ENCODE measurements at regions not wholly inside any gene's neighbourhood (a gene's known extent, or its start where the extent isn't known, plus 50 kb on each side); places are given as distances from the start of the nearest gene placed in this dataset.

DNA sequence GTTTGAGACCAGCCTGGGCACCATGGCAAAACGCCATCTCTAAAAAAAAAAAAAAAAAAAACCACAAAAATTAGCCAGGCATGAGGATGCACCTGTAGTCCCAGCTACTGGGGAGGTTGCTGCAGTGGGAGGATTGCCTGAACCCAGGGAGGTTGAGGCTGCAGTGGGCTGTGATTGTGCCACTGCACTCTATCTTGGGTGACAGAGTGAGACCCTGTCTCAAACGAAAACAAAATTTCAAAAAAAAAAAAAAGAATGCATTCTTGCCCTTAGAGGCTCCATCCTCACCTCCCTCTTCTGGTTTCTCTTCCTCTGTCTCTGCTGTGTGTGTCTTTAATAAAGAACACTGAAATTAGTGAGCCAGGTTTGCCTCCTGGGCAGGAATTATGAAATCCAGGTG, 107.8 kb downstream of the VCPKMT start:
- H2AFZ ChIP-seq = no peak overlapping the region

GRCh38 chr14:50008974-50009373, 107.4 kb downstream of the VCPKMT start:
- Histone ChIP-seq H3K27me3 (no peaks in the 10 kb centered on the region), H3K4me3 (no peak overlapping the region), H3K9me3 (ENCODE audit: low read depth) (no peaks in the 10 kb centered on the region), H3K27ac (peak overlapping the region; percentile 8), H3K4me1 (ENCODE audit: insufficient read depth) (peaks cover 9% of the 10 kb centered on the region), H3K4me2 (no peak overlapping the region), H3K79me2 (no peaks in the 10 kb centered on the region), H2AFZ (no peak overlapping the region), H4K20me1 (ENCODE audit: insufficient read depth, poor library complexity, severe bottlenecking) (no peaks in the 10 kb centered on the region), H3K36me3 (replicated peaks; ENCODE audit: insufficient read depth, low read depth) (no peaks in the 10 kb centered on the region), H3K9me2 (replicated peaks; ENCODE audit: insufficient read depth) (no peaks in the 10 kb centered on the region)
- 88% methylated on average over 8 of the region's 8 CpGs for WGBS (ENCODE audit: low lambda C conversion rate, missing lambda C conversion rate)
- TF ChIP-seq EZH2phosphoT487 (IDR thresholded peaks at IDR 0.05; ENCODE audit: low read depth, severe bottlenecking, unreplicated experiment) (no peak), EZH2 (IDR thresholded peaks at IDR 0.05; ENCODE audit: borderline replicate concordance) (no peak)
- TF ChIP-seq, protein P1, sequence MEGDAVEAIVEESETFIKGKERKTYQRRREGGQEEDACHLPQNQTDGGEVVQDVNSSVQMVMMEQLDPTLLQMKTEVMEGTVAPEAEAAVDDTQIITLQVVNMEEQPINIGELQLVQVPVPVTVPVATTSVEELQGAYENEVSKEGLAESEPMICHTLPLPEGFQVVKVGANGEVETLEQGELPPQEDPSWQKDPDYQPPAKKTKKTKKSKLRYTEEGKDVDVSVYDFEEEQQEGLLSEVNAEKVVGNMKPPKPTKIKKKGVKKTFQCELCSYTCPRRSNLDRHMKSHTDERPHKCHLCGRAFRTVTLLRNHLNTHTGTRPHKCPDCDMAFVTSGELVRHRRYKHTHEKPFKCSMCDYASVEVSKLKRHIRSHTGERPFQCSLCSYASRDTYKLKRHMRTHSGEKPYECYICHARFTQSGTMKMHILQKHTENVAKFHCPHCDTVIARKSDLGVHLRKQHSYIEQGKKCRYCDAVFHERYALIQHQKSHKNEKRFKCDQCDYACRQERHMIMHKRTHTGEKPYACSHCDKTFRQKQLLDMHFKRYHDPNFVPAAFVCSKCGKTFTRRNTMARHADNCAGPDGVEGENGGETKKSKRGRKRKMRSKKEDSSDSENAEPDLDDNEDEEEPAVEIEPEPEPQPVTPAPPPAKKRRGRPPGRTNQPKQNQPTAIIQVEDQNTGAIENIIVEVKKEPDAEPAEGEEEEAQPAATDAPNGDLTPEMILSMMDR (IDR thresholded peaks at IDR 0.05; ENCODE audit: poor library complexity) = no peak
- DNase-seq (ENCODE audit: low spot score) = no peak

More for the DNA sequence above, 107.8 kb downstream of the VCPKMT start:
- peaks cover 11% of the 10 kb centered on the region for H3K4me1 ChIP-seq (ENCODE audit: insufficient read depth)
- WGBS (ENCODE audit: low lambda C conversion rate, missing lambda C conversion rate) = 54% methylated on average over 1 of the region's 2 CpGs
- no peaks in the 10 kb centered on the region for H3K9me2 ChIP-seq (replicated peaks; ENCODE audit: insufficient read depth)
- no peaks in the 10 kb centered on the region for H3K27me3 ChIP-seq
- no peaks in the 10 kb centered on the region for H3K36me3 ChIP-seq (replicated peaks; ENCODE audit: insufficient read depth, low read depth)
- TF ChIP-seq, protein P1 (IDR thresholded peaks at IDR 0.05; ENCODE audit: poor library complexity) = no peak
- no peak for TF ChIP-seq EZH2 (IDR thresholded peaks at IDR 0.05; ENCODE audit: borderline replicate concordance)
- TF ChIP-seq EZH2phosphoT487 (IDR thresholded peaks at IDR 0.05; ENCODE audit: low read depth, severe bottlenecking, unreplicated experiment) = no peak
- DNase-seq (ENCODE audit: low spot score) = no peak
- H3K9me3 ChIP-seq (ENCODE audit: low read depth) = no peaks in the 10 kb centered on the region
- H3K27ac ChIP-seq = no peak overlapping the region
- H3K4me3 ChIP-seq = no peak overlapping the region
- no peaks in the 10 kb centered on the region for H4K20me1 ChIP-seq (ENCODE audit: insufficient read depth, poor library complexity, severe bottlenecking)
- H3K4me2 ChIP-seq = no peak overlapping the region
- no peaks in the 10 kb centered on the region for H3K79me2 ChIP-seq

DNA sequence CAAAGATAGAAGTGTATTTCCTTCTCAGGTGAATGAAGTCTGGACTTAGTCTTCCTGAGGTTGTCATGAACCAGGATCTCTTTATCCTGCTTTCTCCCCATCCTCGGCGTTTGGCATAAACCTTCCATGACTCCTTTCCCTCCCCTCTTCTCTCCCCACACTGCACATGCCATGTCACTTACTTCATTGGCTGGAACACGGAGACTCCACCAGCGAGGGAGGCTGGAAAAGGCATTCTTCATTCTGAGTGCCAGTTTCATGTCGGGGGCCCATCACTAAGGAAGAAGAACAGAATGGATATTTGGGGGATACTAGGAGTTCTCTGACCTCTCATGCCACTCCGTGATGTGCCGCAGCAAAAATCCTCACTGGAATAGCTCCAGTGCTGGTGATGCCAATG, 105.6 kb downstream of the VCPKMT start:
- H3K4me2 ChIP-seq = no peak overlapping the region
- no peaks in the 10 kb centered on the region for H3K9me3 ChIP-seq (ENCODE audit: low read depth)
- no peaks in the 10 kb centered on the region for H4K20me1 ChIP-seq (ENCODE audit: insufficient read depth, poor library complexity, severe bottlenecking)
- H3K36me3 ChIP-seq (replicated peaks; ENCODE audit: insufficient read depth, low read depth) = no peaks in the 10 kb centered on the region
- no peak overlapping the region for H3K4me3 ChIP-seq
- peaks cover 4% of the 10 kb centered on the region for H3K4me1 ChIP-seq (ENCODE audit: insufficient read depth)
- TF ChIP-seq EZH2phosphoT487 (IDR thresholded peaks at IDR 0.05; ENCODE audit: low read depth, severe bottlenecking, unreplicated experiment) (no peak), EZH2 (IDR thresholded peaks at IDR 0.05; ENCODE audit: borderline replicate concordance) (no peak)
- TF ChIP-seq, protein P1 (IDR thresholded peaks at IDR 0.05; ENCODE audit: poor library complexity) = no peak
- H3K79me2 ChIP-seq = no peaks in the 10 kb centered on the region
- no peak overlapping the region for H2AFZ ChIP-seq
- WGBS (ENCODE audit: low lambda C conversion rate, missing lambda C conversion rate) = 73% methylated on average over 7 of the region's 7 CpGs
- no peaks in the 10 kb centered on the region for H3K27me3 ChIP-seq
- no peak overlapping the region for H3K27ac ChIP-seq
- H3K9me2 ChIP-seq (replicated peaks; ENCODE audit: insufficient read depth) = no peaks in the 10 kb centered on the region
- no peak for DNase-seq (ENCODE audit: low spot score)

- Histone ChIP-seq H3K9me2 (replicated peaks; ENCODE audit: insufficient read depth) (no peaks in the 10 kb centered on the region), H3K4me3 (no peak overlapping the region), H3K79me2 (no peaks in the 10 kb centered on the region), H3K27ac (no peak overlapping the region), H2AFZ (no peak overlapping the region), H3K4me2 (no peak overlapping the region), H4K20me1 (ENCODE audit: insufficient read depth, poor library complexity, severe bottlenecking) (no peaks in the 10 kb centered on the region), H3K36me3 (replicated peaks; ENCODE audit: insufficient read depth, low read depth) (no peaks in the 10 kb centered on the region), H3K4me1 (ENCODE audit: insufficient read depth) (peaks cover 4% of the 10 kb centered on the region), H3K9me3 (ENCODE audit: low read depth) (no peaks in the 10 kb centered on the region), H3K27me3 (no peaks in the 10 kb centered on the region)
- TF ChIP-seq, protein P1 (IDR thresholded peaks at IDR 0.05; ENCODE audit: poor library complexity) = no peak
- TF ChIP-seq EZH2phosphoT487 (IDR thresholded peaks at IDR 0.05; ENCODE audit: low read depth, severe bottlenecking, unreplicated experiment) (no peak), EZH2 (IDR thresholded peaks at IDR 0.05; ENCODE audit: borderline replicate concordance) (no peak)
- 93% methylated on average over 6 of the region's 6 CpGs for WGBS (ENCODE audit: low lambda C conversion rate, missing lambda C conversion rate)
- no peak for DNase-seq (ENCODE audit: low spot score)
Observed at GRCh38 chr14:50011242-50011641, 105.1 kb downstream of the VCPKMT start.
